ENCODE measurements at regions not wholly inside any gene's neighbourhood (a gene's known extent, or its start where the extent isn't known, plus 50 kb on each side); places are given as distances from the start of the nearest gene placed in this dataset.

GRCh38 chr6:128632131-128632530 lies 111.7 kb upstream of the PTPRK start:
- Mint-ChIP-seq H3K36me3 (ENCODE audit: low read depth) (no peaks in the 10 kb centered on the region), H3K9me3 (no peaks in the 10 kb centered on the region), H3K4me3 (no peak overlapping the region), H3K27ac (no peak overlapping the region), H3K27me3 (ENCODE audit: insufficient read depth, low read depth, poor library complexity) (no peaks in the 10 kb centered on the region), H3K4me1 (no peaks in the 10 kb centered on the region)
- DNase-seq (ENCODE audit: low spot score) (no peak), ATAC-seq (no peak)
- H3K27me3 ChIP-seq (ENCODE audit: insufficient read depth), result no peaks in the 10 kb centered on the region
- no peaks in the 10 kb centered on the region for H3K36me3 ChIP-seq (ENCODE audit: insufficient read depth)
- no peaks in the 10 kb centered on the region for H4K20me1 ChIP-seq (replicated peaks; ENCODE audit: insufficient read depth)
- H3K4me2 ChIP-seq, result no peak overlapping the region
- H2AFZ ChIP-seq, result no peak overlapping the region
- H3K9me2 ChIP-seq (ENCODE audit: insufficient read depth), result no peaks in the 10 kb centered on the region
- H3K79me2 ChIP-seq (replicated peaks; ENCODE audit: insufficient read depth), result no peaks in the 10 kb centered on the region
- H3F3A ChIP-seq (replicated peaks; ENCODE audit: low read depth), result no peaks in the 10 kb centered on the region
- no peak overlapping the region for H3K27ac ChIP-seq (ENCODE audit: low read depth)
- no peaks in the 10 kb centered on the region for H3K4me1 ChIP-seq (ENCODE audit: insufficient read depth)
- no peak for TF ChIP-seq ZNF114 (CRISPR knock-in tag; IDR thresholded peaks at IDR 0.05)
- no peak for TF ChIP-seq STAT1 (IDR thresholded peaks at IDR 0.05; ENCODE audit: unreplicated experiment)
- no peak for TF ChIP-seq CTCF (conservative IDR thresholded peaks at IDR 0.05; ENCODE audit: low read depth in 2 of 2)
- TF ChIP-seq EZH2 (IDR thresholded peaks at IDR 0.05; ENCODE audit: low read depth, unreplicated experiment), result no peak
- TF ChIP-seq ZNF462 (CRISPR knock-in tag; IDR thresholded peaks at IDR 0.05), result no peak
- no peak for TF ChIP-seq ETS1 (IDR thresholded peaks at IDR 0.05)
- TF ChIP-seq EZH2phosphoT487 (IDR thresholded peaks at IDR 0.05; ENCODE audit: unreplicated experiment), result no peak
- TF ChIP-seq POLR2AphosphoS5 (IDR thresholded peaks at IDR 0.05; ENCODE audit: low read depth), result no peak
- no peak for TF ChIP-seq JUNB (IDR thresholded peaks at IDR 0.05; ENCODE audit: unreplicated experiment)
- TF ChIP-seq NANOG (IDR thresholded peaks at IDR 0.05; ENCODE audit: borderline replicate concordance), result no peak
- TF ChIP-seq CREB1 (CRISPR knock-in tag; IDR thresholded peaks at IDR 0.05; ENCODE audit: low read depth), result no peak
- TF ChIP-seq REST (IDR thresholded peaks at IDR 0.05; ENCODE audit: unreplicated experiment), result no peak
- TF ChIP-seq ZNF331 (CRISPR knock-in tag; IDR thresholded peaks at IDR 0.05; ENCODE audit: low read depth), result no peak
- no peak overlapping the region for H3K4me3 ChIP-seq

All from GM23338 (cell line).